Nephron progenitor cell (in vitro differentiated cells): ENCODE measurements at regions not wholly inside any gene's neighbourhood (a gene's known extent, or its start where the extent isn't known, plus 50 kb on each side); places are given as distances from the start of the nearest gene placed in this dataset.
"Not testable (repeated sequence)": the region's sequence is repeated elsewhere in the genome, so short reads cannot be mapped to it uniquely, and the experiment has no call there.

ENCODE experiments used
- DNase-seq: peaks from one replicate; pipeline ENCODE4 v3.0.0; 2021
- H3K27ac Mint-ChIP-seq: 2 replicates; pipeline ENCODE4 v1.8.0; 2021; ENCODE audit warnings: mild to moderate bottlenecking, moderate library complexity, mixed read lengths
- H3K27me3 Mint-ChIP-seq: 2 replicates; pipeline ENCODE4 v1.8.0; 2021; ENCODE audit warnings: mild to moderate bottlenecking, low read depth, mixed read lengths; ENCODE audit not compliant: poor library complexity
- H3K36me3 Mint-ChIP-seq: 2 replicates; pipeline ENCODE4 v1.8.0; 2021; ENCODE audit warnings: low read depth, mixed read lengths
- H3K4me1 Mint-ChIP-seq: 2 replicates; pipeline ENCODE4 v1.8.0; 2021; ENCODE audit warnings: mixed read lengths
- H3K4me3 Mint-ChIP-seq: 2 replicates; pipeline ENCODE4 v1.8.0; 2021; ENCODE audit warnings: mild to moderate bottlenecking, moderate library complexity, mixed read lengths
- H3K9me3 Mint-ChIP-seq: 2 replicates; pipeline ENCODE4 v1.8.0; 2021; ENCODE audit warnings: mild to moderate bottlenecking, moderate library complexity, mixed read lengths
- TF ChIP-seq, protein P1 (sequence below): fragments of 200-600 bp; sonication (generic); IDR thresholded peaks from 2 replicates; pipeline ENCODE4 v1.5.0; 2021; ENCODE audit warnings: antibody characterized with exemption

DNA sequence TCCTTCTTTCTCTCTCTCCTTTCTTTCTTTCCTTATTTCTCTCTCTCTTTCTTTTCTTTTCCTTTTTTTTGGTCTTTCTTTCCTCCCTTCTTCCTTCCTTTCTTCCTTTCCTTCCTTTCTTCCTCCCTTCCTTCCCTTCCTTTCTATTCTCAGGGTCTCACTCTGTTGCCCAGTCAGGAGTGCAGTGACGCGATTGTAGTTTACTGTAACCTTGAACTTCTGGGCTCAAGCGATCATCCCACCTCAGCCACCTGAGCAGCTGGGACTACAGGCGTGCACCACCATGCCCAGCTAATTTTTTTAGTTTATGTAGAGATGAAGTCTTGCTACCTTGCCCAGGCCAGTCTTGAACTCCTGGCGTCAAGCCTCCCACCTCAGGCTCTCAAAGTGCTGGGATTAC is 83.8 kb upstream of the PPM1B start:
- H3K9me3 Mint-ChIP-seq: no peaks in the 10 kb centered on the region
- TF ChIP-seq, protein P1, sequence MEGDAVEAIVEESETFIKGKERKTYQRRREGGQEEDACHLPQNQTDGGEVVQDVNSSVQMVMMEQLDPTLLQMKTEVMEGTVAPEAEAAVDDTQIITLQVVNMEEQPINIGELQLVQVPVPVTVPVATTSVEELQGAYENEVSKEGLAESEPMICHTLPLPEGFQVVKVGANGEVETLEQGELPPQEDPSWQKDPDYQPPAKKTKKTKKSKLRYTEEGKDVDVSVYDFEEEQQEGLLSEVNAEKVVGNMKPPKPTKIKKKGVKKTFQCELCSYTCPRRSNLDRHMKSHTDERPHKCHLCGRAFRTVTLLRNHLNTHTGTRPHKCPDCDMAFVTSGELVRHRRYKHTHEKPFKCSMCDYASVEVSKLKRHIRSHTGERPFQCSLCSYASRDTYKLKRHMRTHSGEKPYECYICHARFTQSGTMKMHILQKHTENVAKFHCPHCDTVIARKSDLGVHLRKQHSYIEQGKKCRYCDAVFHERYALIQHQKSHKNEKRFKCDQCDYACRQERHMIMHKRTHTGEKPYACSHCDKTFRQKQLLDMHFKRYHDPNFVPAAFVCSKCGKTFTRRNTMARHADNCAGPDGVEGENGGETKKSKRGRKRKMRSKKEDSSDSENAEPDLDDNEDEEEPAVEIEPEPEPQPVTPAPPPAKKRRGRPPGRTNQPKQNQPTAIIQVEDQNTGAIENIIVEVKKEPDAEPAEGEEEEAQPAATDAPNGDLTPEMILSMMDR: no peak
- no peak overlapping the region for H3K27ac Mint-ChIP-seq
- H3K4me1 Mint-ChIP-seq: peaks cover 25% of the 10 kb centered on the region
- H3K27me3 Mint-ChIP-seq: peaks cover 11% of the 10 kb centered on the region
- no peak for DNase-seq
- no peaks in the 10 kb centered on the region for H3K36me3 Mint-ChIP-seq
- H3K4me3 Mint-ChIP-seq: no peak overlapping the region

DNA sequence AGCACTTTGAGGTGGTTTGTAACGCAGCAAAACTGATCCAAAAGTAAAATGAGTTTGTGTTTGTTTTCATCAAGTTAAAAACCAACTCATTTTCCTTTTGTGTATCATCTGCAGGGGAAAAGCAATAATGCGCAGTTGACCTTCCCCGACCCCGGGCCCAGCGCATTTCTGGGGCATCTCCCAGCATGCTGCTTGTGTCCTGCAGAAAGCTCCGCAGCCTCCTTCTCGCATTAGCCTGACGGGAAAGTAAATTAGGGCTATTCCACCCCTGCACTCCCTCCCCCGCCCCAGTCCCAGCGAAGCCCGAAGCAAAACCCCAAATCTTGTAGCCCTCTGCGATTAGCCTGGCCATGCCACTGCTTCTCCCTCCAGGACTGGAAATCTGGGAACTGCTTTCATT is 82.0 kb upstream of the PPM1B start:
- peaks cover 36% of the 10 kb centered on the region for H3K4me1 Mint-ChIP-seq
- TF ChIP-seq, protein P1: no peak
- H3K27ac Mint-ChIP-seq: no peak overlapping the region
- DNase-seq: no peak
- no peak overlapping the region for H3K4me3 Mint-ChIP-seq
- H3K27me3 Mint-ChIP-seq: peaks cover 11% of the 10 kb centered on the region
- no peaks in the 10 kb centered on the region for H3K9me3 Mint-ChIP-seq
- H3K36me3 Mint-ChIP-seq: no peaks in the 10 kb centered on the region

DNA sequence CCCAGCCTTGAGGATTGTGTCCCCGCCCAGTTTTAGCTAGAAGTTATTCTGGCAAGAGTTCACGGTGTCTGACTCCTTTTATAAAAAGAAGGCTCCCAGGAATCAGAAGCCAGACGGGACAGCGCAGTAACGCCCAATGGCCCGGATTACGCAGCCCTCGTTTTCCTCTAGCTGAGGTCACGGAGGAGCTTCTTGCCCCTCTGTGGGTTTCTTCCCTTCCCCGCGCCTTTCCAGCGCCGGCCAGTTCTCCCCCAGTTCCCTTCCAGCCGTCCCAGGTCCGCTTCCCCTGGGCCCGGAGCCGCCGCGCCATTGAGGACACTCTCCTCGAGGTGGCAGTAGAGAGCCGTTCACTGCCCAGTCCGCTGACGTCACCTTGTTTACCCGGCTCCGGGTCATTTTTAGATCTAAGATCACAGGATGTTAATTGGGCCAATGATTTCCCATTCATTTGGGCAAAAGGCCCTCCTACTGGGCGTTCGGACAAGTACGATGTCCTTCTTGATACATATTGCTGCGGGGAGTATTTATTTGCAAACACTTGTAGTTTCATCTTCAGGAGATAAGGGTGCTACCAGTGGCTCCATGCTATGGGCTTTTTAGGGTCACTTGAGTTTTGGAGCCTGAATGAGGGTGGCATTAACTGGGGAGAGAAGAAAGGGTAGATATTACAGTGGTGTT is 81.5 kb upstream of the PPM1B start:
- H3K9me3 Mint-ChIP-seq: no peaks in the 10 kb centered on the region
- TF ChIP-seq, protein P1: peak; percentile 91
- peaks cover 36% of the 10 kb centered on the region for H3K4me1 Mint-ChIP-seq
- peak overlapping the region; percentile 73 for H3K4me3 Mint-ChIP-seq
- peak; percentile 91 for DNase-seq
- H3K36me3 Mint-ChIP-seq: no peaks in the 10 kb centered on the region
- H3K27ac Mint-ChIP-seq: no peak overlapping the region
- H3K27me3 Mint-ChIP-seq: peaks cover 11% of the 10 kb centered on the region

DNA sequence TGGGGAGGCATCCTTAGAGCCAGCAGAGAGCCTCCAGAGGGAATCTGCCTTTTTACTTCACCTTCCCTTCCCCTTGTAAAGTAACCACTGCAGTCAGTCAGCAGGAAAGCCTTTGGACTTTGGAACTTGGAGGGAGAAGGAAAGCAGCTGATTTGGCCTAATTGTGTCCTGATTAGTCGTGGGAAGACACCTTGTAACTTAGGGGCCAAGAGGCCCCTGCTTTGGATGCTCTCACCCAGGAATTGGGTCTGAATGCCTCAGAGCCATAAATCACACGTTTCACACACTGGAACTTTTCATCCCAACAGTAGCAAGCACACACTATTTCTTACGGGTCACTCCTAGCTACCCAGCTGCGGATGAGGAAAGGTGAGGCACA is 81.0 kb upstream of the PPM1B start:
- TF ChIP-seq, protein P1: no peak
- peaks cover 36% of the 10 kb centered on the region for H3K4me1 Mint-ChIP-seq
- peaks cover 11% of the 10 kb centered on the region for H3K27me3 Mint-ChIP-seq
- H3K36me3 Mint-ChIP-seq: no peaks in the 10 kb centered on the region
- no peaks in the 10 kb centered on the region for H3K9me3 Mint-ChIP-seq
- H3K27ac Mint-ChIP-seq: no peak overlapping the region
- no peak for DNase-seq
- peak overlapping the region; percentile 73 for H3K4me3 Mint-ChIP-seq

DNA sequence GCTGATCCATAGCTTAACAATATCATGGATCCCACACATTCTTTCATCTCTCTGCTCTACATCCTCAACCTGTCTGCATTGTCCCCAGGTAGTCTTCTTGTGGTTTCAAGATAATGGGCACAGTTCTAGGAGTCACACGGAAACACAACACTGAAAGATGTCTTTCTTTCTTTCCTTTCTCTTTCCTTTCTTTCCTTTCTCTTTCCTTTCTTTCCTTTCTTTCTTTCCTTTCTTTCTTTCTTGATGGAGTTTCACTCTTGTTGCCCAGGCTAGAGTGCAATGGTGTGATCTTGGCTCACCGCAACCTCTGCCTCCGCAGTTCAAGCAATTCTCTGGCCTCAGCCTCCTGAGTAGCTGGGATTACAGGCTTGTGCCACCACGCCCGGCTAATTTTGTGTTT is 76.2 kb upstream of the PPM1B start:
- H3K4me1 Mint-ChIP-seq: peaks cover 23% of the 10 kb centered on the region
- not testable (repeated sequence) for H3K4me3 Mint-ChIP-seq, H3K27me3 Mint-ChIP-seq, DNase-seq, H3K9me3 Mint-ChIP-seq, H3K27ac Mint-ChIP-seq, H3K36me3 Mint-ChIP-seq

DNA sequence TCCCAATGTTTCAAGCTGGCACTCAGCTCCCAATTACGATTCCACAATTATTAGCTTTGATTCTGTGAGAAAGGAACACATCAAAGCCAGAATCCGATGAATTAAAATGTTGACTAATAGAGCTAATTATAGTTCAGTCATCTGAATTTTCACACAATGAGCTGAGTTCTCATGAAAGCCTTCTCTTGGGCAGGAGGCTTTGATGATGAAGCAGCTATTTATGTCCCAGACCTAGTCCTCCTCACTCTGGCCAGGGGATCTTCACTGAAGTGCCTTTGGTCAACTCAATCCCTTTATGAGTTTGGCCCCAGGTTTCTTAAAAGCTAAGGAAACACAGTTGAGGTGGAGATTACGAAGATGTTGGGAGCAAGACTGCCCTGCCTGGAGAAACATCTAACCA is 74.7 kb upstream of the PPM1B start:
- no peaks in the 10 kb centered on the region for H3K36me3 Mint-ChIP-seq
- H3K27me3 Mint-ChIP-seq: no peaks in the 10 kb centered on the region
- H3K9me3 Mint-ChIP-seq: peaks cover 6% of the 10 kb centered on the region
- DNase-seq: no peak
- TF ChIP-seq, protein P1: no peak
- no peak overlapping the region for H3K27ac Mint-ChIP-seq
- H3K4me3 Mint-ChIP-seq: no peak overlapping the region
- H3K4me1 Mint-ChIP-seq: peaks cover 17% of the 10 kb centered on the region
